GM19467 (cell line): ENCODE measurements at regions not wholly inside any gene's neighbourhood (a gene's known extent, or its start where the extent isn't known, plus 50 kb on each side); places are given as distances from the start of the nearest gene placed in this dataset.
A peak's percentile ranks its signal among the peaks of the same experiment; 100 is the strongest.
"Not testable (repeated sequence)": the region's sequence is repeated elsewhere in the genome, so short reads cannot be mapped to it uniquely, and the experiment has no call there.

ENCODE experiments used
- ATAC-seq: cut with Tn5 transposase; IDR thresholded peaks from one replicate; pipeline ENCODE4 v1.9.1; 2021; ENCODE audit warnings: mild to moderate bottlenecking, moderate library complexity; ENCODE audit not compliant: unreplicated experiment

- ATAC-seq: no peak
These were observed 88.1 kb downstream of the DACT1 start for GRCh38 chr14:58725871-58726270.

DNA sequence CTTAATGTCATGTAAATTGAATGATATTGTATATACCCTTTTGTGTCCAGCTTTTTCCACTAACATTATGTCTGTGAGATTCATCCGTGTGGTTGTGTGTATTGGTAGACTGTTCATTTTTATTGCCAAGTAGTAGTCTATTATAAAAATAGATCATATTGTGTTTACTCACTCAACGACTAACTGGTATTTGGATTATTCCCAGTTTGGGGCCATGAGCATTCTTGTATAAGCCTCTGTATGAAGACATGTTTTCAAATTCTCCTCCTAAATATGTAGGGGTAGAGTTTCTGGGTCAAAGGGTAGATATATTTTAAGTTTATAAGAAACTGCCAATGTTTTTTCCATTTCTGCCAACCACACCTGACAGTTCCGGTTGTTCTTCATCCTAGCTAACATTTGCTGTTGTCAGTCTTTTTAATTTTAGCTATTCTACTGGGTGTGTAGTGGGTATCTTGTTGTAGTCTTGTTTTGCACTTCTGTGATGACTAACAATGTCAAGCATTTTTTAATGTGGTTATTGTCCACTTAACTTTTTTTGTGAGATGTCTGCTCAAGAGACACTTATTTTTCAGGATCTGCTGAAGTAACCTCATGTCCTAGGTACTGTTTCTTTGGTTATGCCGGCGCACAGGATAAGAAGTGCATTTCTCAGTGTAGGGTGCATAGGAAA is 93.2 kb downstream of the DACT1 start:
- ATAC-seq: no peak

- ATAC-seq: no peak
These were observed 93.9 kb downstream of the DACT1 start for GRCh38 chr14:58731465-58732293.

GRCh38 chr14:58732387-58732786 is 94.6 kb downstream of the DACT1 start:
- ATAC-seq: no peak

DNA sequence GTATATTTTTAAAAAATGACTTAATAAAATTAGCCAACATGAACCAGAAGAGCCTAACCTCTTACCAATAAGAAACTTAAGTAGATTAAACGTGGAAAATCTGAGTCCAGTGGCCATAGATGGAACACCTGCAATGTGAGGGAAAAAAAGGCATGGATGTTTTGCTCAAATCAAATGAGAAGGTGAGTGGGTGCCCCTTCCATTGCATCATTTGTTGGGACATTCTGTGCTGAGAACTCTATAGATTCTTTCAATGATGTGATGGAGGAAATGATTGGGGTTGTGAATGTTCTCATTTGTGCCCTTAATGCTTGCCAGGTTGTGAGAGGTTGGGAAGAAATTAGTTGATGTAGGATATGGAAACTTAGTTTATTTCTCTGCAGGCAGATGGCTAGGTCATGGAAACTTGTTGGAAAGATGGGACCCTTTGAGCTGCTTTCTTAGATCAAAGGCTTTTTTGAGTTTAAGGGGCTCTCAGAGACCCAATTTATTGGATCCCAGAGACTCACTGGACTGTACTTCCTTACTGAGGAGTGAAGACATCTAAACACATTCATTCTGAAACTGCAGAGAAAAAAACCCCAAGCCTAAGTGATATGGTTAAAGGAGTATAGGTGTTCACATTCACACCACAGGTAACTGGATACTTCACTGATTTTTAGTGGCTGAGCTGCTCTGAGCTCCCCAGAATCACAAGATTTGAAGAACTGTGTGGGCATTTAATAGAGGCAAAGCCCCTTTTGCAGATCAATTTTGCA is 95.9 kb downstream of the DACT1 start:
- no peak for ATAC-seq

DNA sequence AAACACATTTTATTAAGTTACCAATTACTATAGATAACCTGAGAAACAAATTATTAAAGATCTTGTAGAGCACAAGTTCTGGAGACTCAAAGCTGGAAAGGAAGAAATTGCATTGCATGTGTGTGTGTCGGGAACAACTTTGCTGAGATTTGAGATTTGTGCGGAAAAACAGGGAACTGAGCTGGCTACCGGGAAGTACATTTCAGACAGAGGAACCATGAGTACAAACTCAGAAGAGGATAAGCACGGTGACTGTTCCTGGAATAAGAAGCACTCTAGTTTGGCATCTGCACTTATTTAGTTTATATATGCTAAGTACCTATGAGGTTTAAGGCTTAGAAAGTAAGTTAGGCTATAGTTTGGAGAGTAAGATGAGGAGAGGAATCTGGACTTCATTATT is 97.8 kb downstream of the DACT1 start:
- ATAC-seq: no peak

- ATAC-seq: no peak
These were observed 98.8 kb downstream of the DACT1 start for GRCh38 chr14:58736606-58737005.

DNA sequence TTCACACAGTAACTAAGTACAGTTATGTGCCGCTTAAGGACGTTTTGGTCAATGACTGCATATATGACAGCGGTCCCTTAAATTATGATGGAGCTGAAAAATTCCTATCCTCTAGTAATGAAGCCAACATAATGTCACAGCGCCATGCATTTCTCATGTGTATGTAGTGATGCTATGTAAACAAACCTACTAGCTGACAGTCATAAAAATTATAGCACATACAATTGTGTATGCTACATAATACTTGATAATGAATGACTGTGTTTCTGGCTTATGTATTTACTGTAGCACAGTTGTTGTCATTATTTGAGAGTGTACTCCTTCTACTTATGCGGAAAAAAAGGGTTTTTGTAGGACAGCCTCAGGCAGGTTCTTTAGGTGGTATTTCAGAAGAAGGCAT is 99.7 kb downstream of the DACT1 start:
- no peak for ATAC-seq

GRCh38 chr14:58738189-58738836 is 100.6 kb downstream of the DACT1 start:
- ATAC-seq: no peak

DNA sequence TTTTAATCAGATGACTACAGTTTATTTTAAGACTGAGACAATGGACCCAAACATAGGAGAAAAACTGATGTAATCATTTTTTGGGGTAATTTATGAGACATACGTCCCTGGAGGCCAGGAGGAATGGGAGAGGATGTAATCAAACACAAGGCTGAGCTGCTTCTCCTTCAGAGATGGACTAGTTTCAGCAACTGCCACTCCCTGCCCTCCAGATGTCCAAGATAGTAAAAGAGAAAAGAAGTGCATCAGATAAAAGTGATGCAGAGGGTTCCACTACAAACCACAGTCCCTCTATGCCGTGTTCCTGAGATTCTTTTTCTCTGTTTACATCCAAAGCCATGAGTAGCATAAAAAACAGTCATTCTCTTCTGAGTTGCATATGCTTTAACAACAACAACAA is 101.1 kb downstream of the DACT1 start:
- ATAC-seq: no peak

DNA sequence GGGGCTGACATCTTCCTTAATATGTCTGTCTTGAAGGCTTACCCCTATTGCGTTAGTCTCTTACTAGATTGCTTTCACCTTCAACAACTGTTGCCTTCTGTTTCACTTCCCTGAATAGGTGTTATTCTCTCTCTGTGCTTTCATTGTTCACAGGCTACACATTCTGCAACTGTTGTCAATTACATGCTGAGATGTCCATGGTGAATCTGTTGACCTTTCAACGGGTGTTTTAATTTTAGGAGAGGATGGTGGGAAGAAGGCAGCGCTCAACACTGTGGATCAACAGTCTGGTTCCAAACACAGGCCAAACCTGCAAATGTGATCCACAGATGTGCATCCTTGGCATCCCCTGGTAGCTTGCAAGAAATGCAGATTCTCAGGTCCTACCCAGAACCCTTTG is 101.9 kb downstream of the DACT1 start:
- peak; percentile 78 for ATAC-seq

DNA sequence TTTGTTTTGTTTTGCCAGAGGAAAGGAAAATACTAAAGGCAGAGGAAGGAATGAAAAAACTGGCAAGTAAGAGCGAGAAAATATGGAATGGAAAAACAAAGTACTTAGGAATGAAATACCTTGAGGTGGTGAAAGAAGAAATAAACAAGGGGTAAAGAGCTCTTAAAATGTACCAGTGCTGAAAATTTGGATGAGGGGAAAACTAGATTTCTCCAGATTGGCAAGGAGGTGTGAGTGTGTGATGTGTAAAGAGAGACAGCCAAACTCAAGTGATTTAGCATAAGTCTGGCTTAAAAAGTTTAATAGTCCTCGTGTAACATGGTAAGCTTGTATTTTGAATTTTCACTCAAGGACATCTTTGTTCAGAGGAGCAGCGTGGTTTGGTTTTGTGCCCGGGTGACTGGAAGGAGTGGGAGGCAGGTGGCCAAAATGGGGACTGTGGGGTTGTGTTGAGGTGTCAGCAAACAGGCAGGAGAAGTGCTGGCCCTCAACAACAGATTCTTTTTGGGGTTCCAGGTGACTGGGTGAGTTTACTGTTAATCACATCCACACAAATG is 102.7 kb downstream of the DACT1 start:
- ATAC-seq: no peak

DNA sequence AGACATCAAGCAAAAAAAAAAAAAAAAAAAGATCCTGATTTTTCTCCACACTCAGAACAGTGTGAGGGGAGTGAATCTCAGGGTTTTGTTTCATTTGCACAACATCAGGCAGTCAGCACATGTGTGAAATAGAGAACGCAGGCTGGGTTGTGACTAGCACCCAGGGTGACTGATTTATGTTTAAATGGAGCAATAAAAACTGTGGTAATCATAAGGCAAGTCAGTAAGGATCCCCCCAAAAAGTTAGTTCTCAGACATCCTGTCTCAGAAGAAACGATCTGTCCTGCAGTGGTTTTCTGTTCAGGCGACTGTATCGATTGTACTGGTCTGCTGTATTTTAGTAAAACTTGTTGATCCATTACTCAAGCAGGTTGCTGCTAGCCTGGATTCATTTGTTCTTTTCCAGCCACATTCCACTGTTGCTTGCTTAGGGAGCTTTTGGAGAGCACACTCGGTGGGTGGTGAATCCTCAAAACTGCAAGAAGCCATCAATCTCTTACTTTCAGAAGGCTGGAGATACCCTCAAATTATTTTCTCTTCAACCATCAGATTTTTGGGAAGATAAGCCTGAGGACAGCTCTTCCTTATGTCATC is 107.1 kb downstream of the DACT1 start:
- ATAC-seq: no peak

- no peak for ATAC-seq
These were observed 108.5 kb downstream of the DACT1 start for GRCh38 chr14:58746261-58746660.

DNA sequence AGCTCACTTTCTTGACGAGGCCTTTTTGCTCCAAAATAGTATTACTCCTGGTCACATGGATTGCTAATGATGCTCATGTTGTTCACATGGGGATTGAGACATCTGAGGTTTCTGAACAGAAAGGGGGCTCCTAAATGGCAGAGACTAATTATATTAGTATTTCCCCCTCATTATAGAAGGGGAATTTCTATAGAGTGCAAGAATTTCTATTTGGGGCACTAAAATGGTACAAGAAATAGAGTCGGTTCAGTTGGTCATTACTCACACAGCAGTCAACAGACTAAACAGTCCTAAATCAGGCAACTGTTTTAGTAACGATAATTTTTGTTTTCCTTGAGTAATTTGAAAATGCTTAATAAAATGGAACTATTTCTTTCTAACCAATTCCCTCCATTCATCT is 108.9 kb downstream of the DACT1 start:
- no peak for ATAC-seq

- no peak for ATAC-seq
These were observed 109.4 kb downstream of the DACT1 start for GRCh38 chr14:58747181-58747580.

DNA sequence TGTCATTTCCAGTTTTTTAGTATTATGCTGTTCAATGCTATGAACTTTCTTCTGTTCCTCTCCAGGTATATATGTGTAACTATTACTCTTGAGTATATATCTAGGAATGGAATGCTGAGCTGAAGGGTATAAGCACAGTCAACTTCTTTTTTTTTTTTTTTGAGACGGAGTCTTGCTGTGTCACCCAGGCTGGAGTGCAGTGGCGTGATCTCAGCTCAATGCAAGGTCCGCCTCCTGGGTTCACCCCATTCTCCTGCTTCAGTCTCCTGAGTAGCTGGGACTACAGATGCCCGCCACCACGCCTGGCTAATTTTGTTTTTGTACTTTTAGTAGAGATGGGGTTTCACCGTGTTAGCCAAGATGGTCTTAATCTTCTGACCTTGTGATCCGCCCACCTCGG is 110.5 kb downstream of the DACT1 start:
- ATAC-seq: not testable (repeated sequence)

DNA sequence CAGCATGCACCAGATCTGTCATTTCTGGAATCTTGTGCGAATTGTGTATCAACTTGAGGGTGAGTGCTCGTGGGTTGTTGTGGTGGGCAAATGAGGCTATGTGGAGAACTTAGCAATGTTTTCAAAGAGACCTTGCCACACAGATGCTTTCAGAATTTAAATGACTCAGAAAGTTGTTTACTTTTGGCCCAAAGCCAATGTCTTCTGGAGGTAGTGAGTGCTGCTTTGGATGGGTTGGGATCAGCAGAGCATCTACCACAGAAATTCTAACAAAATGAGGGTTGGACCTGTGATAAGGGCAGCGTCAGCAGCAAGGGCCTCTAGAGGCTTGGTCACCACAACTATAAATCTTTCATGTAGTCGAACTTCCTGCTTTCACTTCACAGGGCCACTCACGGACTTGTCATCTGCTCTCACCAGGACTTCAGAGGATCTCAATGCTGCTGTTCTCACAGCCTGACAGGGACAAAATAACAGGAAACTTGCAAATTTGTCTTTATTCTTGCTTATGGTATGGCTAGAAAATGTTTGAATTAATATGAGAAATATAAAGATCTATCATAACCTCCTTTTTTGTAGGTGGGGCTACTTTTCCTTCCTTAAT is 111.4 kb downstream of the DACT1 start:
- peak; percentile 78 for ATAC-seq

- ATAC-seq: no peak
These were observed 112.8 kb downstream of the DACT1 start for GRCh38 chr14:58750321-58751269.
